ENCODE measurements at regions not wholly inside any gene's neighbourhood (a gene's known extent, or its start where the extent isn't known, plus 50 kb on each side); places are given as distances from the start of the nearest gene placed in this dataset.

DNA sequence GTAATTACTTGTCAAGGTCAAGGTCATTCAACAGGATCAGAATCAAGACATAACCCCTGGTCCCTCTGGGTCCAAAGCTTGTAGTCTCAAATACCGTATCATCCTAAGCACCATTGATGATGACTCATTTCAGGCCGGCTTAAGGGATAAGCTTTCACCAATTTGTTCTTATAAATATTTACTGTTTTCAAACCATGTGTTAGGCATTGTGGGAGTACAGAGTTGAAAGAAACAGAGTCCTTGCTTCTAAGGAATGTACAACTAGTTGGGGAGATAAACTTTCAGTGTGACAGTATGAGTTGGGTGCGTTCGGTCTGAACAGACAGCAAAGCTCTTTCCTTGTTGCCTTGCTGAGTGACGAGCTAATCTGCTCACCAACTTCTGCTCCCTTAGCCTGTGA, 183.5 kb upstream of the MAF start:
- TF ChIP-seq POLR2AphosphoS5 (IDR thresholded peaks at IDR 0.05; ENCODE audit: borderline replicate concordance, low read depth, low read length) (no peak), EZH2 (IDR thresholded peaks at IDR 0.05) (no peak)
